WTC11 (cell line): ENCODE measurements at regions not wholly inside any gene's neighbourhood (a gene's known extent, or its start where the extent isn't known, plus 50 kb on each side); places are given as distances from the start of the nearest gene placed in this dataset.
"Not testable (repeated sequence)": the region's sequence is repeated elsewhere in the genome, so short reads cannot be mapped to it uniquely, and the experiment has no call there.

Experiments
- ATAC-seq: fragments of 200-7000 bp; cut with Tn5 transposase; 2 replicates; pipeline ENCODE4 v1.10.0; 2021; ENCODE audit warnings: mild to moderate bottlenecking, moderate library complexity
- CTCF ChIA-PET: fragments of 300-600 bp; sonication (Branson Sonifier 250); formaldehyde crosslinking; loops from one replicate; lab custom pipeline; 2021; ENCODE audit warnings: antibody characterized with exemption; lab: Charles Lee
- POLR2A ChIA-PET: fragments of 350-600 bp; sonication (Branson Sonifier 250); formaldehyde crosslinking; loops from one replicate; lab custom pipeline; 2021; ENCODE audit warnings: antibody characterized with exemption; lab: Charles Lee
- DNase-seq: peaks from one replicate; pipeline ENCODE4 v3.0.0; 2021; ENCODE audit warnings: low spot score
- H3K27ac Mint-ChIP-seq: 2 replicates; pipeline ENCODE4 v1.8.0; 2021; ENCODE audit warnings: mixed read lengths
- H3K27me3 Mint-ChIP-seq: 2 replicates; pipeline ENCODE4 v1.8.0; 2021; ENCODE audit warnings: low read depth, mild to moderate bottlenecking, moderate library complexity, mixed read lengths
- H3K36me3 Mint-ChIP-seq: 2 replicates; pipeline ENCODE4 v1.8.0; 2021; ENCODE audit warnings: mixed read lengths
- H3K4me1 Mint-ChIP-seq: 2 replicates; pipeline ENCODE4 v1.8.0; 2022; ENCODE audit warnings: mixed read lengths
- H3K4me3 Mint-ChIP-seq: 2 replicates; pipeline ENCODE4 v1.8.0; 2021; ENCODE audit warnings: mild to moderate bottlenecking, moderate library complexity, mixed read lengths
- H3K9me3 Mint-ChIP-seq: 2 replicates; pipeline ENCODE4 v1.8.0; 2021; ENCODE audit warnings: mixed read lengths
- HMGA2 ChIP-seq: fragments of 250-450 bp; sonication (Bioruptor Pico); IDR thresholded peaks from 2 replicates; pipeline ENCODE4 v1.4.0; 2021; ENCODE audit warnings: mild to moderate bottlenecking, moderate library complexity
- IRF2 ChIP-seq: sonication (generic); formaldehyde crosslinking; IDR thresholded peaks from 2 replicates; pipeline ENCODE4 v1.8.0; 2022; ENCODE audit warnings: low read depth, missing genetic modification reagents, borderline replicate concordance
- MLX ChIP-seq: sonication (generic); formaldehyde crosslinking; IDR thresholded peaks from 2 replicates; pipeline ENCODE4 v1.8.1; 2023; ENCODE audit warnings: mild to moderate bottlenecking, missing genetic modification reagents, moderate library complexity
- NFE2L1 ChIP-seq: sonication (generic); formaldehyde crosslinking; IDR thresholded peaks from 2 replicates; pipeline ENCODE4 v1.8.1; 2023; ENCODE audit warnings: missing genetic modification reagents
- RELA ChIP-seq: sonication (generic); formaldehyde crosslinking; IDR thresholded peaks from 2 replicates; pipeline ENCODE4 v1.8.1; 2022; ENCODE audit warnings: missing genetic modification reagents, mild to moderate bottlenecking, borderline replicate concordance
- RORB ChIP-seq: fragments of 250-450 bp; sonication (Bioruptor Pico); IDR thresholded peaks from 2 replicates; pipeline ENCODE4 v1.9.0; 2021; ENCODE audit warnings: mild to moderate bottlenecking
- STAT6 ChIP-seq: sonication (generic); formaldehyde crosslinking; conservative IDR thresholded peaks from 2 replicates; pipeline ENCODE4 v1.8.1; 2023; ENCODE audit warnings: mild to moderate bottlenecking, low read depth, missing genetic modification reagents, moderate library complexity
- TCF7 ChIP-seq: sonication (generic); formaldehyde crosslinking; IDR thresholded peaks from 2 replicates; pipeline ENCODE4 v1.8.0; 2022; ENCODE audit warnings: mild to moderate bottlenecking, low read depth, missing genetic modification reagents, moderate library complexity
- TEAD1 ChIP-seq: sonication (generic); formaldehyde crosslinking; IDR thresholded peaks from 2 replicates; pipeline ENCODE4 v1.8.0; 2022; ENCODE audit warnings: mild to moderate bottlenecking, missing genetic modification reagents
- ZBTB21 ChIP-seq: sonication (generic); formaldehyde crosslinking; IDR thresholded peaks from 2 replicates; pipeline ENCODE4 v1.8.1; 2023; ENCODE audit warnings: mild to moderate bottlenecking, missing genetic modification reagents, borderline replicate concordance
- ZNF425 ChIP-seq: fragments of 250-450 bp; sonication (Bioruptor Pico); conservative IDR thresholded peaks from 2 replicates; pipeline ENCODE4 v1.9.0; 2021; ENCODE audit warnings: mild to moderate bottlenecking

- TF ChIP-seq ZBTB21: no peak
- TF ChIP-seq STAT6 (CRISPR knock-in tag): no peak
These were observed 157.2 kb upstream of the ROPN1 start (continued) for GRCh38 chr3:124149081-124149480.

- DNase-seq: no peak
- TF ChIP-seq TCF7 (CRISPR knock-in tag) (no peak), RELA (CRISPR knock-in tag) (no peak), STAT6 (CRISPR knock-in tag) (no peak), MLX (no peak), RORB (no peak), ZNF425 (CRISPR knock-in tag) (no peak), NFE2L1 (CRISPR knock-in tag) (no peak), ZBTB21 (no peak), TEAD1 (CRISPR knock-in tag) (no peak), IRF2 (no peak)
- TF ChIP-seq, all 79 proteins: peak for 0
- ChIA-PET CTCF (no interaction called here), POLR2A (no interaction called here)
- ATAC-seq: no peak
- peaks cover 3% of the 10 kb centered on the region for H3K36me3 Mint-ChIP-seq
- peaks cover 7% of the 10 kb centered on the region; the same call in 1 of the 2 replicates for H3K9me3 Mint-ChIP-seq
- H3K4me1 Mint-ChIP-seq: peaks cover 7% of the 10 kb centered on the region
- no peak overlapping the region for H3K27ac Mint-ChIP-seq
- no peaks in the 10 kb centered on the region for H3K27me3 Mint-ChIP-seq
- H3K4me3 Mint-ChIP-seq: no peak overlapping the region
These were observed 157.8 kb upstream of the ROPN1 start for GRCh38 chr3:124149771-124150170.

GRCh38 chr3:124152891-124153290, 161.0 kb upstream of the ROPN1 start:
- H3K4me3 Mint-ChIP-seq, POLR2A ChIA-PET, H3K27me3 Mint-ChIP-seq, H3K27ac Mint-ChIP-seq, DNase-seq, ATAC-seq, CTCF ChIA-PET, H3K4me1 Mint-ChIP-seq: not testable (repeated sequence)
- Mint-ChIP-seq H3K9me3 (peaks cover 20% of the 10 kb centered on the region), H3K36me3 (peaks cover 10% of the 10 kb centered on the region)
- TF ChIP-seq HMGA2 (CRISPR knock-in tag): peak; percentile 93
